ENCODE measurements at regions not wholly inside any gene's neighbourhood (a gene's known extent, or its start where the extent isn't known, plus 50 kb on each side); places are given as distances from the start of the nearest gene placed in this dataset.
"Not testable (repeated sequence)": the region's sequence is repeated elsewhere in the genome, so short reads cannot be mapped to it uniquely, and the experiment has no call there.

GRCh38 chr7:19963695-19964094 lies 190.3 kb upstream of the TMEM196 start:
- Mint-ChIP-seq H3K4me3 (no peak overlapping the region), H3K4me1 (peaks cover 10% of the 10 kb centered on the region), H3K36me3 (no peaks in the 10 kb centered on the region), H3K27ac (no peak overlapping the region), H3K9me3 (no peaks in the 10 kb centered on the region), H3K27me3 (ENCODE audit: insufficient read depth, low read depth) (no peaks in the 10 kb centered on the region)
- Histone ChIP-seq H3K4me1 (peaks cover 5% of the 10 kb centered on the region), H3K4me3 (no peak overlapping the region), H3F3A (ENCODE audit: low read depth) (no peaks in the 10 kb centered on the region), H3K27ac (no peak overlapping the region), H4K20me1 (ENCODE audit: low read depth) (no peaks in the 10 kb centered on the region), H3K79me2 (ENCODE audit: low read depth) (no peaks in the 10 kb centered on the region), H3K9me3 (ENCODE audit: low read depth) (no peaks in the 10 kb centered on the region), H3K27me3 (no peaks in the 10 kb centered on the region), H3K4me2 (no peak overlapping the region), H2AFZ (replicated peaks) (no peak overlapping the region), H3K9ac (no peak overlapping the region), H3K36me3 (no peaks in the 10 kb centered on the region)
- DNase-seq (ENCODE audit: low spot score) = no peak
- TF ChIP-seq EZH2phosphoT487 (IDR thresholded peaks at IDR 0.05) (no peak), EZH2 (IDR thresholded peaks at IDR 0.05) (no peak), CTCF (IDR thresholded peaks at IDR 0.05) (no peak)

- TF ChIP-seq CTCF (IDR thresholded peaks at IDR 0.05) = no peak
- TF ChIP-seq EZH2 (IDR thresholded peaks at IDR 0.05) = no peak
- no peak for TF ChIP-seq EZH2phosphoT487 (IDR thresholded peaks at IDR 0.05)
- H3K9ac ChIP-seq = no peak overlapping the region
These were observed 185.0 kb upstream of the TMEM196 start for GRCh38 chr7:19958309-19958896.

GRCh38 chr7:19957664-19958063 lies 184.2 kb upstream of the TMEM196 start:
- Mint-ChIP-seq H3K27ac (no peak overlapping the region), H3K4me1 (peaks cover 4% of the 10 kb centered on the region)

More at GRCh38 chr7:19958309-19958896, 185.0 kb upstream of the TMEM196 start:
- H2AFZ ChIP-seq (replicated peaks) = no peak overlapping the region
- Mint-ChIP-seq H3K4me3 (no peak overlapping the region), H3K9me3 (peaks cover 8% of the 10 kb centered on the region), H3K27me3 (ENCODE audit: insufficient read depth, low read depth) (no peaks in the 10 kb centered on the region), H3K27ac (no peak overlapping the region), H3K36me3 (no peaks in the 10 kb centered on the region), H3K4me1 (peaks cover 6% of the 10 kb centered on the region)
- H3K79me2 ChIP-seq (ENCODE audit: low read depth) = no peaks in the 10 kb centered on the region
- peaks cover 5% of the 10 kb centered on the region for H3K4me1 ChIP-seq
- H4K20me1 ChIP-seq (ENCODE audit: low read depth) = no peaks in the 10 kb centered on the region
- H3K9me3 ChIP-seq (ENCODE audit: low read depth) = no peaks in the 10 kb centered on the region
- no peak for DNase-seq (ENCODE audit: low spot score)
- H3K27me3 ChIP-seq = no peaks in the 10 kb centered on the region
- no peak overlapping the region for H3K4me2 ChIP-seq
- no peak overlapping the region for H3K4me3 ChIP-seq
- no peak overlapping the region for H3K27ac ChIP-seq
- H3K36me3 ChIP-seq = no peaks in the 10 kb centered on the region
- H3F3A ChIP-seq (ENCODE audit: low read depth) = no peaks in the 10 kb centered on the region

GRCh38 chr7:19954166-19954565 lies 180.7 kb upstream of the TMEM196 start:
- H3K4me3 ChIP-seq; H3K4me2 ChIP-seq; H3K36me3 Mint-ChIP-seq; H3K9ac ChIP-seq; H3K4me1 ChIP-seq; H3K27ac Mint-ChIP-seq; H3K27me3 Mint-ChIP-seq (ENCODE audit: insufficient read depth, low read depth); H3K4me3 Mint-ChIP-seq; H4K20me1 ChIP-seq (ENCODE audit: low read depth); H3K27ac ChIP-seq; H2AFZ ChIP-seq (replicated peaks); H3K27me3 ChIP-seq; H3K9me3 ChIP-seq (ENCODE audit: low read depth); H3F3A ChIP-seq (ENCODE audit: low read depth); H3K79me2 ChIP-seq (ENCODE audit: low read depth); H3K36me3 ChIP-seq; H3K4me1 Mint-ChIP-seq: not testable (repeated sequence)
- DNase-seq (ENCODE audit: low spot score) = peak; percentile 5
- peaks cover 23% of the 10 kb centered on the region for H3K9me3 Mint-ChIP-seq

More at GRCh38 chr7:19957664-19958063, 184.2 kb upstream of the TMEM196 start:
- no peaks in the 10 kb centered on the region for H3K79me2 ChIP-seq (ENCODE audit: low read depth)
- H3K4me3 ChIP-seq = no peak overlapping the region
- no peak for DNase-seq (ENCODE audit: low spot score)
- no peak overlapping the region for H3K4me2 ChIP-seq
- H3K4me1 ChIP-seq = peaks cover 5% of the 10 kb centered on the region
- no peaks in the 10 kb centered on the region for H4K20me1 ChIP-seq (ENCODE audit: low read depth)
- no peak overlapping the region for H2AFZ ChIP-seq (replicated peaks)
- no peaks in the 10 kb centered on the region for H3K9me3 ChIP-seq (ENCODE audit: low read depth)
- no peaks in the 10 kb centered on the region for H3F3A ChIP-seq (ENCODE audit: low read depth)
- Mint-ChIP-seq H3K4me3 (no peak overlapping the region), H3K36me3 (no peaks in the 10 kb centered on the region), H3K27me3 (ENCODE audit: insufficient read depth, low read depth) (no peaks in the 10 kb centered on the region), H3K9me3 (peaks cover 8% of the 10 kb centered on the region)
- no peak overlapping the region for H3K9ac ChIP-seq
- H3K27me3 ChIP-seq = no peaks in the 10 kb centered on the region
- no peak overlapping the region for H3K27ac ChIP-seq
- no peak for TF ChIP-seq EZH2phosphoT487 (IDR thresholded peaks at IDR 0.05)
- no peak for TF ChIP-seq EZH2 (IDR thresholded peaks at IDR 0.05)
- TF ChIP-seq CTCF (IDR thresholded peaks at IDR 0.05) = no peak
- no peaks in the 10 kb centered on the region for H3K36me3 ChIP-seq

GRCh38 chr7:19953411-19953810 lies 180.0 kb upstream of the TMEM196 start:
- not testable (repeated sequence) for H3K4me3 Mint-ChIP-seq; H3K4me2 ChIP-seq; H3K27ac Mint-ChIP-seq; DNase-seq (ENCODE audit: low spot score); H2AFZ ChIP-seq (replicated peaks); H3K27me3 ChIP-seq; H3K4me3 ChIP-seq; H3K9me3 ChIP-seq (ENCODE audit: low read depth); H4K20me1 ChIP-seq (ENCODE audit: low read depth); H3K9ac ChIP-seq; H3K36me3 Mint-ChIP-seq; H3K27ac ChIP-seq; H3F3A ChIP-seq (ENCODE audit: low read depth); H3K36me3 ChIP-seq; H3K27me3 Mint-ChIP-seq (ENCODE audit: insufficient read depth, low read depth); H3K4me1 ChIP-seq; H3K4me1 Mint-ChIP-seq; H3K79me2 ChIP-seq (ENCODE audit: low read depth)
- peaks cover 28% of the 10 kb centered on the region for H3K9me3 Mint-ChIP-seq
